SK-N-SH (cell line): ENCODE measurements at regions not wholly inside any gene's neighbourhood (a gene's known extent, or its start where the extent isn't known, plus 50 kb on each side); places are given as distances from the start of the nearest gene placed in this dataset.

Experiments used
- FOXM1 ChIP-seq: IDR thresholded peaks from 2 replicates; pipeline ENCODE4 v1.4.0; 2012; ENCODE audit warnings: low read depth, mild to moderate bottlenecking
- MXI1 ChIP-seq: IDR thresholded peaks from 2 replicates; pipeline ENCODE4 v1.6.1; 2012; ENCODE audit warnings: mild to moderate bottlenecking, low read depth, low read length, improper control_type of control experiment
- RAD21 ChIP-seq: IDR thresholded peaks from 2 replicates; pipeline ENCODE4 v1.6.1; 2012; ENCODE audit warnings: mild to moderate bottlenecking, low read length
- SMC3 ChIP-seq: IDR thresholded peaks from 2 replicates; pipeline ENCODE4 v1.6.1; 2012; ENCODE audit warnings: low read depth, low read length, improper control_type of control experiment
- TF ChIP-seq, protein P1 (sequence below): fragments of 200-600 bp; sonication (generic); IDR thresholded peaks from 2 replicates; pipeline ENCODE4 v1.6.1; 2017; ENCODE audit warnings: antibody characterized with exemption, mild to moderate bottlenecking, moderate library complexity

DNA sequence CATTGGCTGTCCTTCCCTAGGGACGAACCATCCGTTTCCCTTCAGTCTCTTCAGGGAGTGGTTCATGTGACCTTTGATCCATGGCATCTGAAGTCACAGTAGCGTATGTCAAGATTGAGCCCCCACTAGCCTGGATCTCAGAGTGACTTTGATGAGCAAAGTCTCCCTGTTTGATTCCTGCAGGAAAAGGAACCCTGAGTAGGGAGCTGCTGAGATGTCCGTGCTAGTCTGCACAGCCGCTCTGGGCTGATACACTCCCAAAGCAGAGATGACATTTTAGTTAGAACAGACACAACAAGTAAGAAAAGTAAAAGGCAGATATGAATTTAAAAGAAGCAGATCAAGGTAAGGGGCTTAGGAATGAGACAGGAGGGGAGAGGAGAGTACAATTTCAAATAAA, 899.4 kb downstream of the C6orf118 start:
- TF ChIP-seq, protein P1, sequence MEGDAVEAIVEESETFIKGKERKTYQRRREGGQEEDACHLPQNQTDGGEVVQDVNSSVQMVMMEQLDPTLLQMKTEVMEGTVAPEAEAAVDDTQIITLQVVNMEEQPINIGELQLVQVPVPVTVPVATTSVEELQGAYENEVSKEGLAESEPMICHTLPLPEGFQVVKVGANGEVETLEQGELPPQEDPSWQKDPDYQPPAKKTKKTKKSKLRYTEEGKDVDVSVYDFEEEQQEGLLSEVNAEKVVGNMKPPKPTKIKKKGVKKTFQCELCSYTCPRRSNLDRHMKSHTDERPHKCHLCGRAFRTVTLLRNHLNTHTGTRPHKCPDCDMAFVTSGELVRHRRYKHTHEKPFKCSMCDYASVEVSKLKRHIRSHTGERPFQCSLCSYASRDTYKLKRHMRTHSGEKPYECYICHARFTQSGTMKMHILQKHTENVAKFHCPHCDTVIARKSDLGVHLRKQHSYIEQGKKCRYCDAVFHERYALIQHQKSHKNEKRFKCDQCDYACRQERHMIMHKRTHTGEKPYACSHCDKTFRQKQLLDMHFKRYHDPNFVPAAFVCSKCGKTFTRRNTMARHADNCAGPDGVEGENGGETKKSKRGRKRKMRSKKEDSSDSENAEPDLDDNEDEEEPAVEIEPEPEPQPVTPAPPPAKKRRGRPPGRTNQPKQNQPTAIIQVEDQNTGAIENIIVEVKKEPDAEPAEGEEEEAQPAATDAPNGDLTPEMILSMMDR: no peak
- TF ChIP-seq SMC3: no peak
- TF ChIP-seq RAD21: no peak
- TF ChIP-seq MXI1: no peak
- TF ChIP-seq FOXM1: no peak
